Stomach (tissue), 4 donors: ENCODE measurements at regions not wholly inside any gene's neighbourhood (a gene's known extent, or its start where the extent isn't known, plus 50 kb on each side); places are given as distances from the start of the nearest gene placed in this dataset.

Experiments
- CTCF ChIP-seq, 7 experiments: fragments of 450-650 bp in 4 of 7; fragments of 200-600 bp in 3 of 7; sonication (generic) in 3 of 7; IDR thresholded peaks; one replicate each; pipeline ENCODE4 v1.5.1; 2016 to 2019; ENCODE audit warnings: antibody characterized with exemption in 7 of 7, control low read depth in 2 of 7, mild to moderate bottlenecking in 1 of 7
- EP300 ChIP-seq: sonication (generic); formaldehyde crosslinking; IDR thresholded peaks from one replicate; pipeline ENCODE4 v1.6.1; 2017; ENCODE audit warnings: antibody characterized with exemption
- POLR2A ChIP-seq, 4 donors: fragments of 450-650 bp; IDR thresholded peaks; one replicate each; pipeline ENCODE4 v1.6.1; 2016; ENCODE audit warnings: antibody characterized with exemption in 4 of 4, control low read depth in 2 of 4, mild to moderate bottlenecking in 1 of 4, moderate library complexity in 1 of 4

GRCh38 chr3:153244961-153245360, 82.9 kb downstream of the RAP2B start:
- TF ChIP-seq POLR2A (IDR thresholded peaks at IDR 0.05): no peak
- TF ChIP-seq CTCF (IDR thresholded peaks at IDR 0.05): no peak
- no peak for TF ChIP-seq EP300
